ENCODE measurements at regions not wholly inside any gene's neighbourhood (a gene's known extent, or its start where the extent isn't known, plus 50 kb on each side); places are given as distances from the start of the nearest gene placed in this dataset.

DNA sequence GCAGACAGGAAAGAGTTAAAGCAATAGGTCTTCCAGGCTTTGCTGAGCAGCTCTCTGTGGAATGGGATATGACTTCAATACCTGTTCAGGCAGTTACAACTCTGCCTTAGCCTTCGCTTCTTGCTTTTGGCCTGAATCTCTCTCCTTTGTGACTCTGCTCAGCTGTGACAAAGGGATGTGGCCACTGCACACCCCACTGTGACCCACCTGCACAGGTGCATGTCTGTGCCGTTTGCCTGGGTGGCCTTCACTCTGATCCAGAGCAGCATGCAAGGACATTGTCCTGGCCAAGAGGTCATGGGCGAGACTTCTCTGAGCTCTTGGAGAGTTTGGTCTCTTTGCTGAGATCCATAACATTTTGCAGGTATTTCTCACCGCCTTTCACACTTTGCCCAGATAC, 891.3 kb downstream of the BRD1 start:
- Histone ChIP-seq H3K9me3 (ENCODE audit: low read depth, low read length) (0 out of 2 replicates have a peak, but pooled peaks cover 3% of the 10 kb centered on the region), H3K4me3 (no peak overlapping the region), H3K27ac (no peak overlapping the region), H3K9ac (ENCODE audit: insufficient read length) (no peak overlapping the region), H3K36me3 (ENCODE audit: insufficient read depth, low read length) (no peaks in the 10 kb centered on the region)
- TF ChIP-seq POLR2AphosphoS5 (IDR thresholded peaks at IDR 0.05; ENCODE audit: borderline replicate concordance, low read depth, low read length) (no peak), EZH2 (IDR thresholded peaks at IDR 0.05) (no peak), FOXP2 (optimal IDR thresholded peaks at IDR 0.05; ENCODE audit: control extremely low read depth, extremely low read length, insufficient read depth) (no peak)
- DNase-seq (ENCODE audit: low read depth, low spot score): no peak

DNA sequence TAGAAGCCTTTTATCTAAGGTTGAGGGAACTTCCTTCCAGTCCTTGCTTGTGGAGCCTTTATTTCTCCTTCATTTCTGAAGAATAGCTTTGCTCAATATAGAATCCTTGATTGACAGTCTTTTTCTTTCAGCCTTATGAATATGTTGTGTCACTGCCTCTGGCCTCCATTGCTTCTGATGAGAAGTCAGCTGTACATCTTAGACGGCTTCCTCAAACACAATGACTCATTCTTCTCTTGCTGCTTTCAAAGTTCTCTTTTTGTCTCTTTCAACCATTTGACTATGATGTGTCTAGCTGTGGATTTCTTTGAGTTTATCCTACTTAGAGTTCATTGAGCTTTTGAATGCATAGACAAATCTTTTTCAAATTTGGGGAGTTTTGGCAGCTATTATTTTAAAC, 893.2 kb downstream of the BRD1 start:
- no peak overlapping the region for H3K9ac ChIP-seq (ENCODE audit: insufficient read length)
- no peak overlapping the region for H3K27ac ChIP-seq
- TF ChIP-seq FOXP2 (optimal IDR thresholded peaks at IDR 0.05; ENCODE audit: control extremely low read depth, extremely low read length, insufficient read depth): no peak
- TF ChIP-seq EZH2 (IDR thresholded peaks at IDR 0.05): no peak
- no peak for TF ChIP-seq POLR2AphosphoS5 (IDR thresholded peaks at IDR 0.05; ENCODE audit: borderline replicate concordance, low read depth, low read length)
- no peak overlapping the region for H3K4me3 ChIP-seq
- DNase-seq (ENCODE audit: low read depth, low spot score): no peak
- H3K9me3 ChIP-seq (ENCODE audit: low read depth, low read length): 0 out of 2 replicates have a peak, but pooled peaks cover 3% of the 10 kb centered on the region
- no peaks in the 10 kb centered on the region for H3K36me3 ChIP-seq (ENCODE audit: insufficient read depth, low read length)

DNA sequence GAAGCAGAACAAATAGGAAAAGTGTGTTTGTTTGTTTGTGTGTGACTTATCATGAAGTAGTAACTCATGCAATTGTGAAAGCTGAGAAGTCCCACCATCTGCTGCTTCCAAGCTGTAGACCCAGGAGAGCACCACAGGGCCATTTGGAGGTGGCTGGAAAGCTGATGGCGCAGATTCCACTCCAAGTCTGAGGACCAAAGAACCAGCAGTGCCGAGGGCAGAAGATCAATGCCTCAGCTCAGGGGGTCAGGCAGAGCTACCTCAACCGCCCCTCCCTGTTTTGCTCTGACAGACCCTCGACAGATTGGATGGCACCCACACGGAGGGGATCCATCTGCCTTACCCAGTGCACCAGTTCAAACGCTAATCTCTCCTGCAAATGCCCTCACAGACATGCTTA, 896.2 kb downstream of the BRD1 start:
- Histone ChIP-seq H3K27ac (no peak overlapping the region), H3K4me3 (no peak overlapping the region), H3K9me3 (ENCODE audit: low read depth, low read length) (0 out of 2 replicates have a peak, but pooled peaks cover 3% of the 10 kb centered on the region), H3K9ac (ENCODE audit: insufficient read length) (no peak overlapping the region), H3K36me3 (ENCODE audit: insufficient read depth, low read length) (no peaks in the 10 kb centered on the region)
- TF ChIP-seq EZH2 (IDR thresholded peaks at IDR 0.05) (no peak), FOXP2 (optimal IDR thresholded peaks at IDR 0.05; ENCODE audit: control extremely low read depth, extremely low read length, insufficient read depth) (no peak), POLR2AphosphoS5 (IDR thresholded peaks at IDR 0.05; ENCODE audit: borderline replicate concordance, low read depth, low read length) (no peak)
- DNase-seq (ENCODE audit: low read depth, low spot score): no peak

DNA sequence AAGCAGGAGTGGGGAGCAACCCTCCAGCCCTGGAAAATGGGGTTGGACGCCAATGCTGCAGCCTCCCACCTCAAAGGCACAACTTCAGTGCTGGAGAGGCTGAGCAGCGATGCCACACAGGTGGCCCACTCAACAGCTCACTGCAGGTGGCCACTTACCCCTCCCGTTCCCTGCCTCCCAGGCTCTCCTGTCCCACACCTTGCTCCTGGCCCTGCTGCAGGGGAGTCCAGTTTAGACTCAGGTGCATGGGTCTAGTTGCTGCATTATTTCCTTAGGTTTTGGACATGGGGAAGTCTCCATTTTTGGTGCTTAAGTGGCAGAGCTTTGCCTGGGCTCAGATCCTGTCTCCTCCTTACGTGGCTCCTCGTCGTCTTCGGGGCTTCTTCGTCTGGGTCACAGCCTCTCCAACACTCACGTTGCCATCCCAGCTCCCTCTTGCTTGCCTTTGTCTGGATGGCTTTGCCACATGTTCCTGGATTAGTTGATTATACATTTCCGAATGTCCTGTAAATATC, 898.3 kb downstream of the BRD1 start:
- Histone ChIP-seq H3K4me3 (no peak overlapping the region), H3K27ac (no peak overlapping the region), H3K9ac (ENCODE audit: insufficient read length) (no peak overlapping the region), H3K9me3 (ENCODE audit: low read depth, low read length) (0 out of 2 replicates have a peak, but pooled peaks cover 3% of the 10 kb centered on the region), H3K36me3 (ENCODE audit: insufficient read depth, low read length) (no peaks in the 10 kb centered on the region)
- DNase-seq (ENCODE audit: low read depth, low spot score): no peak
- TF ChIP-seq EZH2 (IDR thresholded peaks at IDR 0.05) (no peak), FOXP2 (optimal IDR thresholded peaks at IDR 0.05; ENCODE audit: control extremely low read depth, extremely low read length, insufficient read depth) (no peak), POLR2AphosphoS5 (IDR thresholded peaks at IDR 0.05; ENCODE audit: borderline replicate concordance, low read depth, low read length) (no peak)

DNA sequence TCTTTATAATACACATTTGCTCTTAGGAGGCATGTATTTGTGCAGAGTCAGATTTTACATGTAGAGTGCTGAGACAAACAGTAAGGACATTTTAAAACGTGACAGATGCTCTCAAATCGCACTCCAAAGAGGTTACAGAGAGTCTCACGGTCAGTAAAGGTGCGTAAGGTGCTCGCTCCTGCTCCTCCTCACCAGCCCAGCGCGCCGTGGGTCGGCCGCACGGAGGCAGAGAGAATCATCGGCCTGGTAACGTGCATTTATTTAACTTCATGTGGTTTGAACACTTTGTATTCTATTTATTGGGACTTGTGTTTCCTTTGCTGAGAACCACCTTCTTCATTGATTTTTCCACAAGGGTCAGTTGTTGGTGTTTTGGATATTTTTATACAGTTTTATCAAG, 900.1 kb downstream of the BRD1 start:
- Histone ChIP-seq H3K27ac (no peak overlapping the region), H3K36me3 (ENCODE audit: insufficient read depth, low read length) (no peaks in the 10 kb centered on the region), H3K9me3 (ENCODE audit: low read depth, low read length) (no peaks in the 10 kb centered on the region), H3K4me3 (no peak overlapping the region), H3K9ac (ENCODE audit: insufficient read length) (no peak overlapping the region)
- no peak for TF ChIP-seq EZH2 (IDR thresholded peaks at IDR 0.05)
- no peak for TF ChIP-seq FOXP2 (optimal IDR thresholded peaks at IDR 0.05; ENCODE audit: control extremely low read depth, extremely low read length, insufficient read depth)
- TF ChIP-seq POLR2AphosphoS5 (IDR thresholded peaks at IDR 0.05; ENCODE audit: borderline replicate concordance, low read depth, low read length): no peak
- DNase-seq (ENCODE audit: low read depth, low spot score): no peak

DNA sequence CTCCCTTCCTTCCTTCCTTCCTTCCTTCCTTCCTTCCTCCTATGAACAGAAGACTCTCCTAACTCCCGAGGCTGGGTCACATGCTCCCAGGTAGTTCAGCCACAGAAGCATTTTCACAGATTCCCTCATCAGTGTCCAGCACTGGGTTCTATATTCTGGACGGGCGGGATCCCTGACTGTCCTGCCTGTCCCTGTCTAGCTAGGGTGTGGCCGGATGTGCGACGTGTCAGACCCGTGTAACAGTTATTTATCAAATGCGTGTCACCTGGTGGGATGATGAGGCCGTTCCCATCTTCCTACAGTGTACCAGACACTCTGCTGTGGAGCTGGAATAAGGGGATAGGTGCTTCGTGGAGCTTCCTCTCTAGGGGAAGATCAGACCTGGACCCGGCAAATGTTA, 901.0 kb downstream of the BRD1 start:
- Histone ChIP-seq H3K4me3 (no peak overlapping the region), H3K9me3 (ENCODE audit: low read depth, low read length) (no peaks in the 10 kb centered on the region), H3K9ac (ENCODE audit: insufficient read length) (no peak overlapping the region), H3K36me3 (ENCODE audit: insufficient read depth, low read length) (no peaks in the 10 kb centered on the region), H3K27ac (no peak overlapping the region)
- DNase-seq (ENCODE audit: low read depth, low spot score): no peak
- no peak for TF ChIP-seq POLR2AphosphoS5 (IDR thresholded peaks at IDR 0.05; ENCODE audit: borderline replicate concordance, low read depth, low read length)
- no peak for TF ChIP-seq FOXP2 (optimal IDR thresholded peaks at IDR 0.05; ENCODE audit: control extremely low read depth, extremely low read length, insufficient read depth)
- TF ChIP-seq EZH2 (IDR thresholded peaks at IDR 0.05): no peak

DNA sequence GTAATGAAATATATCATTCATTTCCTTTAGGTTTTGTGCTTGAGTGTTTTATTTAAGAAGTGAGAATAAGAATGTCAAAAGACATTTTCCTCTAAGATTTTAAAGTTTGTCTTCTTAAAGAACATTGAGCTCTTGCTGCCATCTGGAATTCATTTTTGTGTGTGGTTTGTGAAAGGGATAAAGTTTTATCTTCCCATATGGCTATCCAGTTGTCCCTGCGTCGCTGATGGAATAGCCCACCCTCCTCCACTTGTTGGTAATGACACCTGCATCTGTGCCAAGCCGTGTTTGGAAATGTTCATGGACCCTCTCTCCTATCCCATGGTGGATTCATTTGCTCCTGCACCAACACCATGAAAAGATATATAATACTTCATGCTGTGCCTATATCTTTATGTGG, 901.5 kb downstream of the BRD1 start:
- no peak overlapping the region for H3K9ac ChIP-seq (ENCODE audit: insufficient read length)
- TF ChIP-seq FOXP2 (optimal IDR thresholded peaks at IDR 0.05; ENCODE audit: control extremely low read depth, extremely low read length, insufficient read depth) (no peak), POLR2AphosphoS5 (IDR thresholded peaks at IDR 0.05; ENCODE audit: borderline replicate concordance, low read depth, low read length) (no peak), EZH2 (IDR thresholded peaks at IDR 0.05) (no peak)
- H3K36me3 ChIP-seq (ENCODE audit: insufficient read depth, low read length): no peaks in the 10 kb centered on the region
- no peak overlapping the region for H3K4me3 ChIP-seq
- H3K9me3 ChIP-seq (ENCODE audit: low read depth, low read length): no peaks in the 10 kb centered on the region
- DNase-seq (ENCODE audit: low read depth, low spot score): no peak
- 0 out of 2 replicates have a peak overlapping the region, but pooled peaks have one; percentile 4 for H3K27ac ChIP-seq

DNA sequence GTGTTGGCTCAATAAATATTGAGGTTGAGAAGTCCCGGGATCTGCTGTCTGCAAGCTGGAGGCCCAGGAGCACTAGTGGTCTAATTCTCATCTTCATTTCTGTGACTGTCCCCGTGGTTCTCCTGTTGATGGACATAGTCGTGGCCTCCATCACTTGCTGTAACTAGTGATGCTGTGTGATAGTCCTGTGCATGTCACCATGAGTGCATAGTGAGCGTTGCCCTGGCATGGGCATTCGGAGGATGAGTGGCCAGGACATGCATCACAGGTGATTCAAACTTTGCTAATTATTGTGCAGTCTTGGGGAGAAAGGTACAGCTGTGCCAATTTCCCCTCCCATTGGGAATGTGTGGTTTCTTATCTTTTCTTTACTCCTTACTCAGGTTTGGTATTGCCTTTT, 902.2 kb downstream of the BRD1 start:
- Histone ChIP-seq H3K9ac (ENCODE audit: insufficient read length) (no peak overlapping the region), H3K4me3 (no peak overlapping the region), H3K36me3 (ENCODE audit: insufficient read depth, low read length) (no peaks in the 10 kb centered on the region), H3K9me3 (ENCODE audit: low read depth, low read length) (no peaks in the 10 kb centered on the region), H3K27ac (no peak overlapping the region)
- no peak for DNase-seq (ENCODE audit: low read depth, low spot score)
- no peak for TF ChIP-seq POLR2AphosphoS5 (IDR thresholded peaks at IDR 0.05; ENCODE audit: borderline replicate concordance, low read depth, low read length)
- TF ChIP-seq FOXP2 (optimal IDR thresholded peaks at IDR 0.05; ENCODE audit: control extremely low read depth, extremely low read length, insufficient read depth): no peak

DNA sequence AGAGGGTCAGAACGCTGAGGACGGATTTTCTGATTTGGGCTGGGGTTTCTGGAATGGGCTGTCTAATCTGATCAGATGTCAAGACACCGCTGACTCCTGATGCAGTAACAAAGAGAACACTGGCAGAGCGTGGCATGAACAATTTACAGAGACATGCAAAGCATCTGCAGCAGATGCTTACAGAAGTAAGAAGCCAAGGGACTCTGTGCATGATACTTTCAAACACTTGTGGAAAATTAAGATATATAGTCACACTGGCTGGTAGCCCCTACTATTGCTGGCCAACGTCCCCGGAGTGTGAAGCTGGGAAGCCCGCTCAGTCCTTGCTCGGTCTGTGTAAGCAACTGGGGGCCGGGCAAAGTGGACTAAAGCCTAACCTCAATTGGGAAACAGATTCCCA, 903.7 kb downstream of the BRD1 start:
- Histone ChIP-seq H3K27ac (no peak overlapping the region), H3K36me3 (ENCODE audit: insufficient read depth, low read length) (no peaks in the 10 kb centered on the region), H3K9me3 (ENCODE audit: low read depth, low read length) (no peaks in the 10 kb centered on the region), H3K9ac (ENCODE audit: insufficient read length) (no peak overlapping the region), H3K4me3 (no peak overlapping the region)
- no peak for DNase-seq (ENCODE audit: low read depth, low spot score)
- TF ChIP-seq EZH2 (IDR thresholded peaks at IDR 0.05) (no peak), FOXP2 (optimal IDR thresholded peaks at IDR 0.05; ENCODE audit: control extremely low read depth, extremely low read length, insufficient read depth) (no peak), POLR2AphosphoS5 (IDR thresholded peaks at IDR 0.05; ENCODE audit: borderline replicate concordance, low read depth, low read length) (no peak)
